ENCODE measurements at regions not wholly inside any gene's neighbourhood (a gene's known extent, or its start where the extent isn't known, plus 50 kb on each side); places are given as distances from the start of the nearest gene placed in this dataset.

GRCh38 chr5:152277936-152278335, 127.1 kb downstream of the NMUR2 start:
- no peaks in the 10 kb centered on the region for H3K9me3 ChIP-seq
- H3K4me1 ChIP-seq, result no peaks in the 10 kb centered on the region
- WGBS, 2 donors, result 85 to 93% methylated on average over 2 of the region's 2 CpGs
- H3K4me3 ChIP-seq, result no peak overlapping the region
- H3K36me3 ChIP-seq, result no peaks in the 10 kb centered on the region
- TF ChIP-seq POLR2A (IDR thresholded peaks at IDR 0.05) (no peak), EP300 (IDR thresholded peaks at IDR 0.05) (no peak), CTCF (IDR thresholded peaks at IDR 0.05) (no peak)
- H3K27me3 ChIP-seq, result no peaks in the 10 kb centered on the region
- DNase-seq (ENCODE audit: low spot score in 2 of 2), result no peak
- H3K27ac ChIP-seq, result no peak overlapping the region

GRCh38 chr5:152274224-152274623, 130.9 kb downstream of the NMUR2 start:
- H3K27ac ChIP-seq, result no peak overlapping the region
- no peaks in the 10 kb centered on the region for H3K27me3 ChIP-seq
- TF ChIP-seq EP300 (IDR thresholded peaks at IDR 0.05) (no peak), POLR2A (IDR thresholded peaks at IDR 0.05) (no peak), CTCF (IDR thresholded peaks at IDR 0.05) (no peak)
- H3K36me3 ChIP-seq, result no peaks in the 10 kb centered on the region
- H3K9me3 ChIP-seq, result no peaks in the 10 kb centered on the region
- no peak for DNase-seq (ENCODE audit: low spot score in 2 of 2)
- no peaks in the 10 kb centered on the region for H3K4me1 ChIP-seq
- no peak overlapping the region for H3K4me3 ChIP-seq
- WGBS, 2 donors, result 17 to 22% methylated on average over 2 of the region's 2 CpGs

- no peak for DNase-seq (ENCODE audit: low spot score in 2 of 2)
- no peaks in the 10 kb centered on the region for H3K4me1 ChIP-seq
- 46 to 55% methylated on average over 5 of the region's 5 CpGs for WGBS, 2 donors
- H3K27me3 ChIP-seq, result no peaks in the 10 kb centered on the region
- no peak overlapping the region for H3K4me3 ChIP-seq
- H3K36me3 ChIP-seq, result no peaks in the 10 kb centered on the region
- H3K9me3 ChIP-seq, result no peaks in the 10 kb centered on the region
- no peak overlapping the region for H3K27ac ChIP-seq
- TF ChIP-seq CTCF (IDR thresholded peaks at IDR 0.05), result no peak
- TF ChIP-seq POLR2A (IDR thresholded peaks at IDR 0.05), result no peak
- TF ChIP-seq EP300 (IDR thresholded peaks at IDR 0.05), result no peak
Observed at GRCh38 chr5:152271420-152271819, 133.7 kb downstream of the NMUR2 start.

GRCh38 chr5:152270096-152270495, 135.0 kb downstream of the NMUR2 start:
- Histone ChIP-seq H3K27me3 (no peaks in the 10 kb centered on the region), H3K9me3 (no peaks in the 10 kb centered on the region), H3K4me3 (no peak overlapping the region), H3K36me3 (no peaks in the 10 kb centered on the region), H3K27ac (no peak overlapping the region), H3K4me1 (no peaks in the 10 kb centered on the region)
- WGBS, 2 donors, result 57 to 70% methylated on average over 2 of the region's 2 CpGs
- DNase-seq (ENCODE audit: low spot score in 2 of 2), result no peak
- no peak for TF ChIP-seq EP300 (IDR thresholded peaks at IDR 0.05)
- no peak for TF ChIP-seq POLR2A (IDR thresholded peaks at IDR 0.05)
- no peak for TF ChIP-seq CTCF (IDR thresholded peaks at IDR 0.05)

- no peak for TF ChIP-seq CTCF (IDR thresholded peaks at IDR 0.05)
- no peak for TF ChIP-seq POLR2A (IDR thresholded peaks at IDR 0.05)
- TF ChIP-seq EP300 (IDR thresholded peaks at IDR 0.05), result no peak
- Histone ChIP-seq H3K36me3 (no peaks in the 10 kb centered on the region), H3K9me3 (no peaks in the 10 kb centered on the region), H3K27me3 (no peaks in the 10 kb centered on the region), H3K4me1 (no peaks in the 10 kb centered on the region), H3K4me3 (no peak overlapping the region), H3K27ac (no peak overlapping the region)
- no peak for DNase-seq (ENCODE audit: low spot score in 2 of 2)
- WGBS, 2 donors, result 72 to 81% methylated on average over 1 of the region's 1 CpG
Observed at GRCh38 chr5:152269533-152269932, 135.5 kb downstream of the NMUR2 start.

All from tibial nerve (tissue), 4 donors.